Parathyroid adenoma (tissue), 2 donors: ENCODE measurements at regions not wholly inside any gene's neighbourhood (a gene's known extent, or its start where the extent isn't known, plus 50 kb on each side); places are given as distances from the start of the nearest gene placed in this dataset.

Source experiments
- H2AFZ ChIP-seq: fragments of 300-600 bp; sonication (generic); one replicate; pipeline ENCODE4 v1.7.0; 2017; ENCODE audit warnings: antibody characterized with exemption, mild to moderate bottlenecking
- H3K27ac ChIP-seq: fragments of 300-600 bp; sonication (generic); one replicate; pipeline ENCODE4 v1.7.0; 2017
- H3K27me3 ChIP-seq: fragments of 300-600 bp; sonication (generic); one replicate; pipeline ENCODE4 v1.7.0; 2017; ENCODE audit warnings: low read length; ENCODE audit not compliant: control insufficient read depth, insufficient read depth
- H3K36me3 ChIP-seq: fragments of 300-600 bp; sonication (generic); one replicate; pipeline ENCODE4 v1.7.0; 2017; ENCODE audit warnings: low read length; ENCODE audit not compliant: control insufficient read depth, insufficient read depth
- H3K4me1 ChIP-seq: fragments of 300-600 bp; sonication (generic); one replicate; pipeline ENCODE4 v1.7.0; 2017; ENCODE audit warnings: control low read depth
- H3K4me2 ChIP-seq: fragments of 300-600 bp; sonication (generic); one replicate; pipeline ENCODE4 v1.7.0; 2017; ENCODE audit warnings: low read length
- H3K4me3 ChIP-seq: fragments of 300-600 bp; sonication (generic); one replicate; pipeline ENCODE4 v1.7.0; 2017; ENCODE audit warnings: low read depth, low read length
- H3K79me2 ChIP-seq: fragments of 300-600 bp; sonication (generic); one replicate; pipeline ENCODE4 v1.7.0; 2017; ENCODE audit warnings: control low read depth
- H3K9ac ChIP-seq: fragments of 300-600 bp; sonication (generic); one replicate; pipeline ENCODE4 v1.7.0; 2017; ENCODE audit warnings: mild to moderate bottlenecking
- H3K9me3 ChIP-seq: fragments of 300-600 bp; sonication (generic); one replicate; pipeline ENCODE4 v1.7.0; 2017; ENCODE audit warnings: low read length; ENCODE audit not compliant: control insufficient read depth
- CTCF ChIP-seq: fragments of 300-600 bp; sonication (generic); IDR thresholded peaks from one replicate; pipeline ENCODE4 v1.7.0; 2017; ENCODE audit warnings: antibody characterized with exemption, mild to moderate bottlenecking
- donor health status: primary hyperparathyroidism.

- Histone ChIP-seq H3K27ac (no peak overlapping the region), H3K79me2 (no peaks in the 10 kb centered on the region), H3K4me2 (no peak overlapping the region), H3K4me3 (no peak overlapping the region), H3K9ac (no peak overlapping the region), H3K4me1 (no peaks in the 10 kb centered on the region), H3K9me3 (no peaks in the 10 kb centered on the region), H2AFZ (no peak overlapping the region), H3K36me3 (no peaks in the 10 kb centered on the region), H3K27me3 (no peaks in the 10 kb centered on the region)
- TF ChIP-seq CTCF = no peak
These were observed 788.9 kb upstream of the ARRDC4 start for GRCh38 chr15:97171556-97171955.

- Histone ChIP-seq H3K9ac (no peak overlapping the region), H3K4me1 (no peaks in the 10 kb centered on the region), H3K27ac (no peak overlapping the region), H3K36me3 (no peaks in the 10 kb centered on the region), H3K4me3 (no peak overlapping the region), H3K4me2 (no peak overlapping the region), H3K79me2 (no peaks in the 10 kb centered on the region), H2AFZ (no peak overlapping the region), H3K9me3 (no peaks in the 10 kb centered on the region), H3K27me3 (no peaks in the 10 kb centered on the region)
- no peak for TF ChIP-seq CTCF
These were observed 785.5 kb upstream of the ARRDC4 start for GRCh38 chr15:97174886-97175540.

GRCh38 chr15:97177151-97177577 is 783.3 kb upstream of the ARRDC4 start:
- Histone ChIP-seq H3K27ac (no peak overlapping the region), H2AFZ (peak overlapping the region; percentile 22), H3K4me3 (no peak overlapping the region), H3K9me3 (no peaks in the 10 kb centered on the region), H3K27me3 (no peaks in the 10 kb centered on the region), H3K4me2 (no peak overlapping the region), H3K36me3 (no peaks in the 10 kb centered on the region), H3K79me2 (no peaks in the 10 kb centered on the region), H3K4me1 (no peaks in the 10 kb centered on the region), H3K9ac (no peak overlapping the region)
- TF ChIP-seq CTCF = no peak

- Histone ChIP-seq H3K79me2 (no peaks in the 10 kb centered on the region), H3K4me2 (no peak overlapping the region), H3K27ac (no peak overlapping the region), H3K36me3 (no peaks in the 10 kb centered on the region), H3K4me3 (no peak overlapping the region), H3K4me1 (no peaks in the 10 kb centered on the region), H2AFZ (no peak overlapping the region), H3K9ac (no peak overlapping the region), H3K27me3 (no peaks in the 10 kb centered on the region), H3K9me3 (no peaks in the 10 kb centered on the region)
- no peak for TF ChIP-seq CTCF
These were observed 777.9 kb upstream of the ARRDC4 start for GRCh38 chr15:97182581-97182980.

- H3K4me3 ChIP-seq = no peak overlapping the region
- no peaks in the 10 kb centered on the region for H3K36me3 ChIP-seq
- no peaks in the 10 kb centered on the region for H3K27me3 ChIP-seq
- no peak overlapping the region for H2AFZ ChIP-seq
- no peak for TF ChIP-seq CTCF
- no peak overlapping the region for H3K9ac ChIP-seq
- H3K4me1 ChIP-seq = no peaks in the 10 kb centered on the region
- no peaks in the 10 kb centered on the region for H3K9me3 ChIP-seq
- H3K79me2 ChIP-seq = no peaks in the 10 kb centered on the region
- H3K4me2 ChIP-seq = no peak overlapping the region
- no peak overlapping the region for H3K27ac ChIP-seq
These were observed 771.2 kb upstream of the ARRDC4 start for GRCh38 chr15:97189162-97189780.
